ENCODE measurements at regions not wholly inside any gene's neighbourhood (a gene's known extent, or its start where the extent isn't known, plus 50 kb on each side); places are given as distances from the start of the nearest gene placed in this dataset.

DNA sequence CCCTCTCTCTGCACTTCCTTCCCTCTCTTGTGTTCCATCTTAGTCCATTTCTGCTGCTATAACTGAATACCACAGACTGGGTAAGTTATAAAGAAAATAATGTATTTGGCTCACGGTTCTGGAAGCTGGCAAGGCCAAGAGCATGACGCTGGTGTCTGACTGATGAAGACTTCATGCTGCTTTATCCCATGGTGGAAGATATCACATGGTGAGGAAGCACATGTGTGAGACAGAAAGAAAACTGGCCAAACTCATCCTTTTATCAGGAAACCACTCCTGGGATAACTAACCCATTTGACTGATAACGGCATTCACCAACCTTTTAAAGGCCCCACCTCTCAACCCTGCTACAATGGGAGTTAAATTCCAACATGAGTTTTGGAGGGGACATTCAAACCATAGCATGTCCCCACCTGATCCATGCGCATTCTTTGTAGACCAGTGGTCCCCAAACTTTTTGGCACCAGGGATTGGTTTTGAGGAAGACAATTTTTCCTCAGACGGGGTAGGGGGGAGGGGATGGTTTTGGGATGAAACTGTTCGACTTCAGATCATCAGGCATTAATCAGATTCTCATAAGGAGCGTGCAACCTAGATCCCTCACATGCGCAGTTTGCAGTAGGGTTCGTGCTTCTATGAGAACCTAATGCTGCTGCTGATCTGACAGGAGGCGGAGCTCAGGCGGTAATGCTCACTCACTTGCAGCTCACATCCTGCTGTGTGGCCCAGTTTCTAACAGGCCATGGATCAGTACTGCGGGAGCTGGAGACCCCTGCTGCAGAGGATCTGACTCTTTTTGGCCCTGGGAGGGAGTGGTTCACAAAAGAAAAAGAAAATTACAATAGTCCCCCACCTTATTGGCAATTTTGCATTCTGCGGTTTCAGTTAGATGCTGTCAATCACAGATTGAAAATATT, 61.6 kb upstream of the SMOX start:
- no peak overlapping the region for H3K27ac ChIP-seq
- H3K4me3 ChIP-seq: no peak overlapping the region
- no peak for DNase-seq
- no peaks in the 10 kb centered on the region for H4K20me1 ChIP-seq (ENCODE audit: insufficient read depth)
- no peak overlapping the region for H3K4me2 ChIP-seq
- ChIA-PET POLR2A (ENCODE audit: unreplicated experiment) (no interaction called here), CTCF (interaction anchor here (0.5 kb wide), 1 partner anchor 246 kb away, joined by 4 read pairs; no protein-coding TSS in a partner anchor)
- H3K27me3 ChIP-seq (ENCODE audit: insufficient read depth, low read depth): no peaks in the 10 kb centered on the region
- H3K79me2 ChIP-seq (ENCODE audit: low read depth): no peaks in the 10 kb centered on the region
- H3K4me1 ChIP-seq (replicated peaks; ENCODE audit: insufficient read depth): peaks cover 11% of the 10 kb centered on the region; the same call in 1 of the 2 replicates
- H3F3A ChIP-seq (ENCODE audit: insufficient read depth, low read depth): no peaks in the 10 kb centered on the region; the same call in 1 of the 2 replicates
- no peak overlapping the region for H2AFZ ChIP-seq
- TF ChIP-seq, protein P1, sequence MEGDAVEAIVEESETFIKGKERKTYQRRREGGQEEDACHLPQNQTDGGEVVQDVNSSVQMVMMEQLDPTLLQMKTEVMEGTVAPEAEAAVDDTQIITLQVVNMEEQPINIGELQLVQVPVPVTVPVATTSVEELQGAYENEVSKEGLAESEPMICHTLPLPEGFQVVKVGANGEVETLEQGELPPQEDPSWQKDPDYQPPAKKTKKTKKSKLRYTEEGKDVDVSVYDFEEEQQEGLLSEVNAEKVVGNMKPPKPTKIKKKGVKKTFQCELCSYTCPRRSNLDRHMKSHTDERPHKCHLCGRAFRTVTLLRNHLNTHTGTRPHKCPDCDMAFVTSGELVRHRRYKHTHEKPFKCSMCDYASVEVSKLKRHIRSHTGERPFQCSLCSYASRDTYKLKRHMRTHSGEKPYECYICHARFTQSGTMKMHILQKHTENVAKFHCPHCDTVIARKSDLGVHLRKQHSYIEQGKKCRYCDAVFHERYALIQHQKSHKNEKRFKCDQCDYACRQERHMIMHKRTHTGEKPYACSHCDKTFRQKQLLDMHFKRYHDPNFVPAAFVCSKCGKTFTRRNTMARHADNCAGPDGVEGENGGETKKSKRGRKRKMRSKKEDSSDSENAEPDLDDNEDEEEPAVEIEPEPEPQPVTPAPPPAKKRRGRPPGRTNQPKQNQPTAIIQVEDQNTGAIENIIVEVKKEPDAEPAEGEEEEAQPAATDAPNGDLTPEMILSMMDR (conservative IDR thresholded peaks at IDR 0.05): no peak
- TF ChIP-seq EZH2 (IDR thresholded peaks at IDR 0.05; ENCODE audit: low read depth): no peak
- BruUV-seq (replicated peaks): no TSS peak
- no peaks in the 10 kb centered on the region for H3K9me2 ChIP-seq (ENCODE audit: insufficient read depth)
- H3K9me3 ChIP-seq (ENCODE audit: insufficient read depth, low read depth): no peaks in the 10 kb centered on the region
- H3K36me3 ChIP-seq (ENCODE audit: low read depth): no peaks in the 10 kb centered on the region
- intact Hi-C loops (cut with micrococcal nuclease; ENCODE audit: unreplicated experiment): loop anchor here (5.0 kb wide), 1 partner anchor 410 kb away; no protein-coding TSS in a partner anchor

DNA sequence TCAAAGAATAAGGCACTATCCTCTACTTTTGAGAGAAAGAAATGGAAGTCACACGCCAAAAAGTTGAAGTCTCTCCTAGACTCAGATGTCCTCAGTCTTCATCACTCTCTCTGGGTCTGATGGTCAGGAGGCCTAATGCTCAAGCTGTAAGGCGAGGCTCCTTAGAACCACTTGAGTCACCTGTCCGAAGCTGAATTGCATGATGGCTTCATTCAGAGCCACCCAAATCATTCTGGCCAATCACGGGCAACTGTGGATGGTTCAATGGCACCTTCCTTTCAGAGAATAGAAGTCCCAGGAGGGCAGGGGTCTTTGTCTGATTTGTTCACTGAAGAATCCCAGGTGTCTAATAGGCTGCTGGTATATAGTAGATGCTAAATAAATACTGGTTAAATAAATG, 63.9 kb upstream of the SMOX start:
- H3K4me1 ChIP-seq (replicated peaks; ENCODE audit: insufficient read depth): peaks cover 11% of the 10 kb centered on the region; the same call in 1 of the 2 replicates
- no peaks in the 10 kb centered on the region for H3K9me2 ChIP-seq (ENCODE audit: insufficient read depth)
- intact Hi-C loops (cut with micrococcal nuclease; ENCODE audit: unreplicated experiment): loop anchor here (1.0 to 5.0 kb wide), 3 partner anchors 42 to 407 kb away; no protein-coding TSS in a partner anchor
- H3K36me3 ChIP-seq (ENCODE audit: low read depth): no peaks in the 10 kb centered on the region
- H3K4me2 ChIP-seq: peak overlapping the region; percentile 71; the same call in 1 of the 2 replicates
- H3K27ac ChIP-seq: no peak overlapping the region
- H3K79me2 ChIP-seq (ENCODE audit: low read depth): no peaks in the 10 kb centered on the region
- no peak for TF ChIP-seq EZH2 (IDR thresholded peaks at IDR 0.05; ENCODE audit: low read depth)
- TF ChIP-seq, protein P1 (conservative IDR thresholded peaks at IDR 0.05): no peak
- no peak overlapping the region for H2AFZ ChIP-seq
- no peaks in the 10 kb centered on the region for H4K20me1 ChIP-seq (ENCODE audit: insufficient read depth)
- H3F3A ChIP-seq (ENCODE audit: insufficient read depth, low read depth): no peaks in the 10 kb centered on the region; the same call in 1 of the 2 replicates
- POLR2A ChIA-PET (ENCODE audit: unreplicated experiment): interaction anchor here (0.7 kb wide), 1 partner anchor 229 kb away, joined by 4 read pairs; no protein-coding TSS in a partner anchor
- H3K27me3 ChIP-seq (ENCODE audit: insufficient read depth, low read depth): no peaks in the 10 kb centered on the region
- H3K9me3 ChIP-seq (ENCODE audit: insufficient read depth, low read depth): no peaks in the 10 kb centered on the region; the same call in 1 of the 2 replicates
- CTCF ChIA-PET: interaction anchor here (0.6 to 1.3 kb wide), 11 partner anchors 20 to 335 kb away, joined by 3 to 9 read pairs (median 3); no protein-coding TSS in a partner anchor
- BruUV-seq (replicated peaks): no TSS peak
- DNase-seq: no peak
- no peak overlapping the region for H3K4me3 ChIP-seq

DNA sequence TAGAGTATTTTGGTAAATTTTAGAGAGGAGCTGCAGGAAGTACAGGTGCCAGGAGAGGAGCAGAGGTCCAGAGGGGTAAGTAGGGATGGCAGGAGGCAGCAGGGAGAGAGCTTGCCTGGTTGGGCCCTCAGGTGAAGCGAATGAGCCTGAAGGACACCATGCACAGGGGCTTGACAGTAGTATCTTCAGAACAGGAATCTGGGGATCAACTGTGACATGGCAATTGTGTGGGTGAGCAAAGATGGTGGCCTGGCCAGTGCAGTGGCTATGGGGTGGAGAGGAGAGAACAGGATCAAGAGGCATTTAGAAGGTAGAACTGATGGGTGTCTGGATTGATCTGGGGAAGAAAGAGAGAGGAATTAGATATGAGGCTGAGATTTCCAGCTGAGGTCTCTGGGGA, 64.5 kb upstream of the SMOX start:
- DNase-seq: no peak
- Histone ChIP-seq H3K79me2 (ENCODE audit: low read depth) (no peaks in the 10 kb centered on the region), H3K4me3 (no peak overlapping the region), H3K9me2 (ENCODE audit: insufficient read depth) (no peaks in the 10 kb centered on the region), H2AFZ (no peak overlapping the region), H3K27ac (no peak overlapping the region), H4K20me1 (ENCODE audit: insufficient read depth) (no peaks in the 10 kb centered on the region), H3K4me1 (replicated peaks; ENCODE audit: insufficient read depth) (peaks cover 11% of the 10 kb centered on the region; the same call in 1 of the 2 replicates), H3K9me3 (ENCODE audit: insufficient read depth, low read depth) (no peaks in the 10 kb centered on the region; the same call in 1 of the 2 replicates), H3F3A (ENCODE audit: insufficient read depth, low read depth) (no peaks in the 10 kb centered on the region; the same call in 1 of the 2 replicates), H3K27me3 (ENCODE audit: insufficient read depth, low read depth) (no peaks in the 10 kb centered on the region), H3K36me3 (ENCODE audit: low read depth) (no peaks in the 10 kb centered on the region), H3K4me2 (no peak overlapping the region)
- intact Hi-C loops (cut with micrococcal nuclease; ENCODE audit: unreplicated experiment): loop anchor here (2.0 kb wide), 1 partner anchor 41 kb away; no protein-coding TSS in a partner anchor
- POLR2A ChIA-PET (ENCODE audit: unreplicated experiment): interaction anchor here (0.7 kb wide), 1 partner anchor 66 kb away, joined by 3 read pairs; no protein-coding TSS in a partner anchor
- TF ChIP-seq, protein P1 (conservative IDR thresholded peaks at IDR 0.05): no peak
- TF ChIP-seq EZH2 (IDR thresholded peaks at IDR 0.05; ENCODE audit: low read depth): no peak
- CTCF ChIA-PET: no interaction called here
- no TSS peak for BruUV-seq (replicated peaks)

Measured in PC-9 (cell line).